GM12872 (cell line): ENCODE measurements at regions not wholly inside any gene's neighbourhood (a gene's known extent, or its start where the extent isn't known, plus 50 kb on each side); places are given as distances from the start of the nearest gene placed in this dataset.

Source experiments
- TF ChIP-seq, protein P1 (sequence below): IDR thresholded peaks from 3 replicates; pipeline ENCODE4 v1.5.1; 2011; ENCODE audit warnings: low read depth, mild to moderate bottlenecking, low read length, moderate library complexity; ENCODE audit not compliant: insufficient read depth

DNA sequence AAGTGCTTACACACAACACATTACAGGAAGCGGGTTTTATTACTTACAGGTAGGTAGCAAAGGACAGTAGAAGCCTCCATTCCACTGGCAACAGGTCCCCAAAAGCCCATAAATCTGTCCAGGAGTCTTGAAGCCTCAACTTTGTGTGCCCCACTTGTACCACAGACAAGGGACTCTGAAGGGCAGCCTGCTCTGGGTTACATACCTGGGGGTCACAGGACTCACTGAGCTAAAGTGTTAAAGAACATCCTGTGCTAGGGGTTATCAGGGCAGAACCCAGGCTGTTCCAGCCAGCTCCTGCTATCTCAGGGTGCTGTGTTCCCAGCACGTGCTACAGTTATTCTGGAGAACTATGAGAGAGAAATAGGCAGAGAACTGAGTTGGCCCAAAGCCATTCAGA, 230.9 kb upstream of the SLC10A2 start:
- TF ChIP-seq, protein P1, sequence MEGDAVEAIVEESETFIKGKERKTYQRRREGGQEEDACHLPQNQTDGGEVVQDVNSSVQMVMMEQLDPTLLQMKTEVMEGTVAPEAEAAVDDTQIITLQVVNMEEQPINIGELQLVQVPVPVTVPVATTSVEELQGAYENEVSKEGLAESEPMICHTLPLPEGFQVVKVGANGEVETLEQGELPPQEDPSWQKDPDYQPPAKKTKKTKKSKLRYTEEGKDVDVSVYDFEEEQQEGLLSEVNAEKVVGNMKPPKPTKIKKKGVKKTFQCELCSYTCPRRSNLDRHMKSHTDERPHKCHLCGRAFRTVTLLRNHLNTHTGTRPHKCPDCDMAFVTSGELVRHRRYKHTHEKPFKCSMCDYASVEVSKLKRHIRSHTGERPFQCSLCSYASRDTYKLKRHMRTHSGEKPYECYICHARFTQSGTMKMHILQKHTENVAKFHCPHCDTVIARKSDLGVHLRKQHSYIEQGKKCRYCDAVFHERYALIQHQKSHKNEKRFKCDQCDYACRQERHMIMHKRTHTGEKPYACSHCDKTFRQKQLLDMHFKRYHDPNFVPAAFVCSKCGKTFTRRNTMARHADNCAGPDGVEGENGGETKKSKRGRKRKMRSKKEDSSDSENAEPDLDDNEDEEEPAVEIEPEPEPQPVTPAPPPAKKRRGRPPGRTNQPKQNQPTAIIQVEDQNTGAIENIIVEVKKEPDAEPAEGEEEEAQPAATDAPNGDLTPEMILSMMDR, result no peak

DNA sequence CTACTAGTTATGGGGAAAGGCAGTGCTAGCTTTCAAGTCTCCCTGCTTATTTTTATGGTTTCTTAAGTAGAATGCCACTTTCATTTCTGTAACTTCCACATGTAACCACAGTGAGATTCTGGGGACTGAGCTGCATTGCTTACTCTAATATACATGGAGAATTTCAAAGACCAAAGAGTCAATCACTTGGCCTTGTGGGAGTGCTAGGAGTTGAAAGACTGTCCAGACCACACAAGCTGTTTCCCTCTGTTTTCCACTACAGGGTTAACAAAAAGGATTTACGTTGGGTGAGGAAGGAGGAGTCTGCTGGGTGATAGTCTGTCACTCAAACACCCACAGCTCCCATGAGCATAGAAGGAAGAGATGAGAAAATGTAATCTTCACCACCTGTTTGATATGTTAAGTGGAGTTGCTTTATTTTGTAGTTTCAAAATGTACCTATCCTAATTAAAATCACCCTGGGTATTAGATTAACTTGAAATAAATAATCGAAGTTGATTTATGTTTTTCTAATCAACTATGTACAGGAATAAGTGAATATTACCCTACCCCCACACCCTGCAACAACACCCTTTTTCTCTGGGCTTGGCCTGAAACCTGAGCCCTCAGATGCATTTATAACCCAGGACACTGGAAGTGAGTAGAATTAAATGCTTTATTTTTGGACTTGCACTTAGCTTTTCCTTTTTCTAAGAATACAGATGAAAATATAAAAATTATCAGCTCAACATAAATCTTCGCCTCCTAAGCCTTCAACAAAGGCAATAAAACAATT, 225.8 kb upstream of the SLC10A2 start:
- TF ChIP-seq, protein P1, result no peak

- TF ChIP-seq, protein P1, result no peak
Observed at GRCh38 chr13:103291226-103291625, 225.0 kb upstream of the SLC10A2 start.

- TF ChIP-seq, protein P1, result no peak
Observed at GRCh38 chr13:103289681-103290080, 223.5 kb upstream of the SLC10A2 start.

DNA sequence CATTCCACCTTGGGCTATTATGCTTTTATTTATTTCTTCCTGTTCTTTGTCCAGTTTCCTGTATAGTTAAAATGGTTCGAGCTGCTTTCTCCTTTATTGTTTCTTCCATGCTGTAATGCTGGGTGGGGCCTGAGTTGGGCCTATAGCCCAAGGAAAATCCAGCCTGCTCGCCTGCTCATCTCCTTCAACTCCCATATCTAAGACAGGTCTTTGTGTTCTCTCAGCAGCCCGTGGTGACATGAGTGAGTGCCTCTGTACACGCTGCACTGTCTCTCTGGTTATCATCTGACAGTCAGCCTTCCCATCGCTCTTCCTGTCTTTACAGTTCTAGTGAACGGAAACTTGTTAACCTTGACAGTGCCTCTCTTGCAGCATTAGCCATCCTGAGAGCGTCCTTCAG, 221.9 kb upstream of the SLC10A2 start:
- TF ChIP-seq, protein P1, result no peak

DNA sequence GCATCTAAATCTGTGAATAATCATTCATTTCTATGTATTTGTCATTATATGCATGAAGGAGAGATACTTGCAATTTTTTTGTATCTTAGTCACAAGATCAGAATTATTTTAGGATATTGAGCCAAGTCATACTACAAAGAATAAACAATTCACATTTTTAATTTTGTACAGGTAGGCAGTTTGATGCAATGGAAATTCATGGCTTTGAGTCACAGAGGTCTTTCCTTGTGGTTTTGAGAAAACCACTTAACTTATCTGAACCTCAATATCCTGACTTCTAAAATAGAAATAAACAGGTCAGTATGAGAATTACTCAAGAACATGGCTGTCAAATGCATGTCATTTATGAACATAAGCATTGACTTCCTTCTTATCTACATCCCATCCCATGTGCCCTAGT, 221.4 kb upstream of the SLC10A2 start:
- TF ChIP-seq, protein P1, result no peak

DNA sequence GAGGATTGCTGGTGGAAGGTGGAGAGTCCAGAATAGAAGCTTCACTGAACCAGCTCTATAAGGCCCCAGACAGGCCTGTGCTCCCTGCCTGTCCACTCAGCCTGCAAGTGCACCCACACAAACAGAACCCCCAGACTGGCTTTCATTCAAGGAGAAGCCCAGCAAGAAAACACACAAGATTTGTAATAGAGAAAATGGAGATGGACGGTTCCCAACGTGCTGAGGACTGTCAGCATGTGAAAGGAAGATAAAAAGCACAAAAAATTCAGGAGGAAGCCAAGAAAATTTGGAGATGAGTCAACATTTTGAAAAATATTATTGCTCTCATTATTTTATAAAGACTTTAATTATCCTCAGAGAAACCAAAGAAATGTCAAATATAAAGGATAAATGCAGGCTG, 218.2 kb upstream of the SLC10A2 start:
- TF ChIP-seq, protein P1, result no peak

GRCh38 chr13:103283451-103283820, 217.2 kb upstream of the SLC10A2 start:
- TF ChIP-seq, protein P1, result no peak
